HCT116 (cell line): ENCODE measurements at regions not wholly inside any gene's neighbourhood (a gene's known extent, or its start where the extent isn't known, plus 50 kb on each side); places are given as distances from the start of the nearest gene placed in this dataset.

Experiments
- CTCF ChIP-seq, 3 experiments: fragments of 200-600 bp in 1 of 3; sonication (generic) in 1 of 3; IDR thresholded peaks in 2 of 3; conservative IDR thresholded peaks in 1 of 3; 2 replicates each; pipeline ENCODE4 v1.5.1; 2012 to 2017; ENCODE audit warnings: low read depth in 2 of 3, low read length in 2 of 3, antibody characterized with exemption in 1 of 3, borderline replicate concordance in 1 of 3, control low read depth in 1 of 3, mild to moderate bottlenecking in 1 of 3, mixed read lengths in 1 of 3, mixed run types in 1 of 3, moderate library complexity in 1 of 3; ENCODE audit not compliant: insufficient read depth in 1 of 3
- POLR2A ChIP-seq: IDR thresholded peaks from 2 replicates; pipeline ENCODE4 v1.7.0; 2011; ENCODE audit warnings: borderline replicate concordance; ENCODE audit not compliant: insufficient read depth, insufficient read length; ENCODE audit errors: extremely low read depth
- REST ChIP-seq: IDR thresholded peaks from 2 replicates; pipeline ENCODE4 v1.6.1; 2012; ENCODE audit warnings: low read depth
- SIN3A ChIP-seq: IDR thresholded peaks from 2 replicates; pipeline ENCODE4 v1.6.1; 2012; ENCODE audit warnings: low read depth

GRCh38 chr22:35482311-35482710, 58.3 kb upstream of the RASD2 start:
- TF ChIP-seq POLR2A = no peak
- no peak for TF ChIP-seq CTCF (IDR thresholded peaks at IDR 0.05 in 2 of 3, conservative IDR thresholded peaks at IDR 0.05 in 1 of 3; ENCODE audit: borderline replicate concordance in 1 of 3, insufficient read depth in 1 of 3, low read depth in 2 of 3, low read length in 2 of 3)
- TF ChIP-seq REST = no peak
- TF ChIP-seq SIN3A = no peak
